NCI-H2107 (cell line): ENCODE measurements at regions not wholly inside any gene's neighbourhood (a gene's known extent, or its start where the extent isn't known, plus 50 kb on each side); places are given as distances from the start of the nearest gene placed in this dataset.

Experiments used
- DNase-seq: peaks from one replicate; lab custom pipeline; 2025; lab: John Stamatoyannopoulos, UW

- no peak for DNase-seq
Observed at GRCh38 chr2:180735799-180736198, 244.6 kb upstream of the UBE2E3 start.

DNA sequence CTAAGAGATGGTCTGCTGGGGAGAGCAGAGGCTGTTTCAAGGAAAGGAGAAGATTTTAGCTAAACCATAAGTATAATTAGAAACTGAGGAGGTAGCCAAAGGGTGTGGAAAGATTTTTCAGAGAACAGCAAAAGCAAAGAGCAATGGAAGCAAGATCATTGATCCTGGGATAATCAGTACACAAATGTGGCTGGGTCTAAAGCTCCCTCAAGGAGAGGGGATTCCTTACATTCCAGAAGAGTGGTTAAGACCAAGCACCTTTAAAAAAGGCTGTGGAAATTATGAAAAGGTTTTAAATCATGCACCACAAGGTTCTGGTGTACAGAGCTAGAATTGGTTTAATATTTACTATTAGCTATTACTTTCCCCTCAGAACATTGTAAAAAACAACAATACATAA is 246.0 kb upstream of the UBE2E3 start:
- DNase-seq, result no peak

- no peak for DNase-seq
Observed at GRCh38 chr2:180733330-180733729, 247.1 kb upstream of the UBE2E3 start.

GRCh38 chr2:180732337-180732736 is 248.1 kb upstream of the UBE2E3 start:
- DNase-seq, result no peak

DNA sequence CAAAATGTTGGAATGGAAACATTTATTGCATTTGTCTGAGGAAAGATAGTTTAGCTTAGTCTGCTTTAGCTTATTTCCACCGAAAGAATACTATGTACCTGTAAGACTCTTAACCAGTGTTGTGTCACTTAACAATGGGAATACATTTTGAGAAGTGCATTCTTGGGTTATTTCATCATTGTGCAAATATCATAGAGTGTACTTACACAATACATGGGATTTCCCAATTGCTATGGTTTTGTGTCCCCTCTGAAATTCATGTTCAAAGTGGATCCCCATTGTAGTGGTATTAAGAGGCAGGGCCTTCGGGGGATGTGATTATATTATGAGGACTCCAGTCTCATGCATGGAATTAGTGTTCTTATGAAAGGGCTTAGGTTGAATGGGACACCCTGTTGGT is 249.4 kb upstream of the UBE2E3 start:
- DNase-seq, result no peak

GRCh38 chr2:180728928-180729559 is 251.4 kb upstream of the UBE2E3 start:
- DNase-seq, result no peak

- DNase-seq, result no peak
Observed at GRCh38 chr2:180723712-180724111, 256.7 kb upstream of the UBE2E3 start.

DNA sequence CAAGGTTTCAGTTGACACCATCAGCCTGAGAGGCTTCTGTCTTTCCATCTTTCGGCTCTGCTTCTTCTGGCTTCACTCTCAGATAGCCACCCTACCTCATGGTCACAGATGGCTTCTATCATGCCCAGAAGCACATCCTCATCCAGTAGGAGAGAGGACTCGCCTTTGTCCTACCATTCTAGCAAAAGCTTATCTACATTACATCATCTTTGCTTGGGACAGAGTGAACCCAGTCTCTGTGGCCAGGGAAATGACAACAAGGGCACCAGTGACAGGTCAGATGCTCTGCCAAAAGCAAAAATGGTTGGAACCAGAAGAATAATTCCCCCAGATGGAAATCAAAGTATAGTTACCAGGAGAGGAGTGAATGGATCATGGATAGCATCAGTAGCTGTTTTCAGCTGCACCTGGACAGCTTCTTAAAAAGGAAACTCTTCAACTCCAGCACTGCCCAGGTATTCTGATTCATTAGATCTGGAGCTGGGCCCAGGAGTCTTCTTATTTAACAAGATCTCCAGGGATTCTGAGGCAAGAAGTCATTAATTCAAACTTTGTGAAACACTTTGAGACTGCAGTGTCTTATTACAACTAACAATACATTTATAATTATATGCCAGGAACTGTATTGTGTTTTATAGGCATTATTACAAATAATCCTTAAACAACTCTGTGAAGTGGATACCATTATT is 257.7 kb upstream of the UBE2E3 start:
- DNase-seq, result no peak

GRCh38 chr2:180720829-180721228 is 259.6 kb upstream of the UBE2E3 start:
- DNase-seq, result no peak

DNA sequence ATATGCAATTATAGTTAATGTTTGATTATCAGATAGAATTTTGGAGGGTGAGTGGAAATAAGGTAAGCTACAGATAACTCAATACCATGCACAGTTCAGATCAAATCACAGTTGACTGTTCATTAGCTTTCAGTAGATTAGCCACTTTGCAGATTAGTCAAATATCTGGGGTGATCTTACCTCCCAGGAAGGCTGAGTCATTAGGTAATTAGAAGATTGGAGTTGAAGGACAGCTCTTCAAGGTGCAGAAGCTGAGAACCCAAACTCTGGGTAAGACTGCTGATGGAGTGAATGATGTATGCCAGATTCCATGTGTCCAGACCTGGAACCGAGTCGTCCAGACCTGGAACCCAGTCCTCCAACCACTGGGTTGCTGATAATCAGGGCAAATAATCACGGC is 262.8 kb upstream of the UBE2E3 start:
- no peak for DNase-seq

GRCh38 chr2:180716186-180717180 is 263.9 kb upstream of the UBE2E3 start:
- DNase-seq, result no peak

- no peak for DNase-seq
Observed at GRCh38 chr2:180715044-180715443, 265.4 kb upstream of the UBE2E3 start.

GRCh38 chr2:180709392-180710145 is 270.8 kb upstream of the UBE2E3 start:
- no peak for DNase-seq

- peak; percentile 57 for DNase-seq
Observed at GRCh38 chr2:180707884-180708205, 272.6 kb upstream of the UBE2E3 start.

GRCh38 chr2:180707175-180707883 is 273.1 kb upstream of the UBE2E3 start:
- no peak for DNase-seq

DNA sequence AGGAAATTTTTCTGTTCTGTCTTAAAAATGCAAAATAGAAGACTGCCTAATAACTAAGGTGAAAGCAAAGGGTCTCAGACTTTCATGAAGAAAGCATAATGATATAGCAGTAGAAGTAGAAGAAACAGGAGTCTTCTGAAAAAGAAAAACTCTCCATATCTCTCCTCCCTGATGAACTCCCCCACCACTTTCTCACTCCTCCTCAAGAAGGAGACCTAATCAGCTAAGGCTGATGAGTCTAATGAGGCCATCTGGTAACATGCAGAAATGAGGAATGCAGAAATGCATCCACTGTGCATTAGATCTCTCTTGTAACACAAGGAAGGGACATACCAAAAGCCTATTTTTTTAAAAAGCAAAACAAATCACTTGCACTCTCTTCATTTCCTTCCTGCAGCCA is 273.7 kb upstream of the UBE2E3 start:
- no peak for DNase-seq

DNA sequence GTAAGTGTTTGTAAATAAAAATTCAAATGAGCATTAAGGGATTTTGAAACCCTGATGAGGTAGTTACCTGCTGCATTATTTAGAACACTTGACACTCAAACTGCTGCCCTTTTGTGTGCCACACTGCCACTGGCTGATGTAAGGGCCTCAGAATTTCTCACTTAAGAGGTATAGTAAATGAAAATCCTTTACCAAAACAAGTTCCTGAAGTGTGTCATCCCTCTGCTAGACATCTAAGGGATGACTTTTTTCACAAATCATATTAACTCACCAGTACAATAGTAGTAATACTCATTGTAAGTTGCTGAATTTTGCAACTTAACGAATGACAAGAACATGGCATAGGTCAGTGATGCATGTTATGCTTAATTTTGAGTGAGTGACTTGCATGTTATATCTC is 274.9 kb upstream of the UBE2E3 start:
- DNase-seq, result no peak

- no peak for DNase-seq
Observed at GRCh38 chr2:180705122-180705521, 275.3 kb upstream of the UBE2E3 start.

DNA sequence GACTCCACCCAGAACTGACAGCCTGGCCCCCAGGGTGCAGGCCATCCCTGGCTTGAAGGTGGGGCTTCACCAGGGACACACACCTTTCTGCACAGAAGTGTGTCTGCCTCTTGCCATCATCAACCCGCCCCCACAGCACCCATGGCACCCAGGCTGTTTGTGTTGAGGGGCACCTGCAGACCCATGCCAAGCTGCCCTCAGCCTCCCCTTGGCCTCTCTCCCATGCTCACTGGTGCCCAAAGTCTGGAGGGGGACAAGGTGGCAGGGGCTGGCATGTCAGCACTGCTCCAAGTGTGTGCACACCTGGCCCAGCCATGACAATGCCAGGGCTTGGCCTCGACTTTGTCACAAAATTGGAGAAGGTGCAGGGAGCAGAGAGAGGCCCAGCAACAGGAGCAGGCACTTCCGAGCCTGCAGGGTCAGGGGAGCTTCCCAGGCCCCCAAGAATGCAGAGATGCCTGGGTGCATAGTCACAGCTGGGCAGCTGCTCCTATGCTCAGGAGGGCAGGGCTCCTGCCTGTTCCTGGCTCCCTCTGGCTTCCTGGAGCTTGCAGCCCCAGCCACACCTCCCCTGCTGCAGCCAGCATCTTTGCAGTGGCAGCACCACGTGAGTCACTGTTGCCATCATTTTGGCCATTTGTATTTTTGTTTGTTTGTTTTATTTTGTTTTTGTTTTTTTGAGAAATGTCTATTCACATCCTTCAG is 280.6 kb upstream of the UBE2E3 start:
- DNase-seq, result no peak

DNA sequence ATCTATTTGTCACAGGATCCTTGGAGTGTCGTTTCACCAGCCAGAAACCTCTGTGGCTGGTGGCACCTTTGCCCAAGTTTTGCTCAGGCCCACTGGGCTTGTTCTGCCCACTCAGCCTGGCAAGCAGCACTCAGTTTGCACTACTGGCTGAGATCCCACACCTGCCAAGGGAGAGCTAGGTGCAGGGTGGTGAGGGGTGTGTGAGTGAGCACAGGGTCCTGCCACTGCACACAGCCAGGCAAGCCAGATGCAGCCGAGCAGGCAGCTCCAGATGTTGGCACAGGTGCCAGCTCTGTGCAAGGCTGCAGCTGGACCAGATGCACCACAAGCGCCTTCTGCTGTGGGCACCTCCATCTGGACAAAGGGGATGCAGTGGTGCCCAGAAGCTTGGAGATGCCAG is 281.7 kb upstream of the UBE2E3 start:
- DNase-seq, result no peak
